ENCODE measurements at regions not wholly inside any gene's neighbourhood (a gene's known extent, or its start where the extent isn't known, plus 50 kb on each side); places are given as distances from the start of the nearest gene placed in this dataset.

DNA sequence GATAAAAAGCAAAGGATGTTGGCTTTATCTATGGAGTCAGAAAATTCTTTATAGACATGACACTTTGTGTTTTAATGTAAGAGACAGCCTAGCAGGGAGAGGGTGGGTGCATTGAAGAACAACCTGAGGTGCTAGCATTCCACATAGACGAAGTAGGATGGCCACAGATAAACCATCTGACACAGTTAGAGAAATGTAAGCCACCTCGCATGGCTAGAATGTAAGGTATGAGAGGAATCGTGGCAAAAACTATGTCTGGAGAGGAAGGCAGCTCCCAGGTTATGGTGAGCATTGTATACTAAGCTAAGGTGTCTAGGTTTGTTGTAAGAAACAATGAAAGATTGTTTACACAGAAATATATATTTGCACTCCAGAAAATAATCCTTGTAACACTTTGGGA is 194.0 kb upstream of the SLITRK3 start:
- Histone ChIP-seq H3K56ac (ENCODE audit: extremely low read depth, insufficient read depth, low read length) (no peak overlapping the region), H2BK15ac (ENCODE audit: low read depth, low read length) (no peak overlapping the region), H3K27ac (ENCODE audit: insufficient read depth, low read length) (no peak overlapping the region), H2BK20ac (ENCODE audit: low read depth, low read length) (no peak overlapping the region), H3K27me3 (ENCODE audit: control insufficient read depth, insufficient read depth, low read length) (no peaks in the 10 kb centered on the region), H2BK5ac (ENCODE audit: low read depth, low read length, poor library complexity, severe bottlenecking) (no peak overlapping the region), H2AK9ac (replicated peaks; ENCODE audit: low read depth, low read length, poor library complexity) (no peak overlapping the region), H3K9me1 (ENCODE audit: insufficient read depth, low read length) (no peaks in the 10 kb centered on the region), H4K91ac (ENCODE audit: insufficient read depth, low read depth, low read length) (no peak overlapping the region), H3K4me1 (ENCODE audit: control insufficient read depth, insufficient read depth, low read length) (no peaks in the 10 kb centered on the region), H3K18ac (ENCODE audit: low read depth, low read length) (no peak overlapping the region), H3K79me1 (ENCODE audit: low read depth in 1 of 2, low read length in 2 of 2) (no peaks in the 10 kb centered on the region), H4K5ac (ENCODE audit: low read depth, low read length) (no peak overlapping the region), H3K14ac (replicated peaks; ENCODE audit: low read depth, low read length) (no peak overlapping the region), H2AFZ (replicated peaks; ENCODE audit: low read length, poor library complexity) (no peak overlapping the region), H3K23ac (ENCODE audit: low read depth, low read length) (no peak overlapping the region), H3K4ac (ENCODE audit: low read depth, low read length) (no peak overlapping the region), H3K4me2 (ENCODE audit: low read depth, low read length) (no peak overlapping the region), H2BK120ac (ENCODE audit: low read depth, low read length) (no peak overlapping the region), H3K36me3 (ENCODE audit: control insufficient read depth, insufficient read depth, low read length) (no peaks in the 10 kb centered on the region), H3K9ac (ENCODE audit: low read depth, low read length) (no peak overlapping the region), H3K9me3 (ENCODE audit: control insufficient read depth, insufficient read depth, low read length) (peaks cover 2% of the 10 kb centered on the region), H3K4me3 (ENCODE audit: insufficient read depth, low read depth, low read length) (no peak overlapping the region), H2AK5ac (ENCODE audit: low read depth, low read length) (no peak overlapping the region), H4K20me1 (ENCODE audit: insufficient read depth, low read length) (no peaks in the 10 kb centered on the region), H4K8ac (ENCODE audit: low read depth in 2 of 2, low read length in 2 of 2) (no peak overlapping the region)
- intact Hi-C loops (cut with micrococcal nuclease): no loop called here
- WGBS, 2 experiments (ENCODE audit: extremely low coverage in 2 of 2, insufficient read length in 1 of 2): no CpG with 5 or more reads among the region's 3 CpGs
- no TSS peak for BruUV-seq (replicated peaks)
- DNase-seq (no peak), ATAC-seq (ENCODE audit: low read depth) (no peak)
- dilution Hi-C loops (cut with HindIII; ENCODE audit: low sequenced_read_pairs, unreplicated experiment): no loop called here
- ChIA-PET POLR2A (ENCODE audit: unreplicated experiment) (no interaction called here), CTCF (no interaction called here)
- in situ Hi-C loops (cut with MboI; ENCODE audit: low sequenced_read_pairs): no loop called here
- TF ChIP-seq ELK1 (IDR thresholded peaks at IDR 0.05; ENCODE audit: borderline replicate concordance, low read depth, low read length) (no peak), CHD1 (IDR thresholded peaks at IDR 0.05; ENCODE audit: low read depth, low read length) (no peak), CEBPB (IDR thresholded peaks at IDR 0.05; ENCODE audit: low read depth, low read length) (no peak), BHLHE40 (IDR thresholded peaks at IDR 0.05; ENCODE audit: low read depth, low read length) (no peak), SMC3 (IDR thresholded peaks at IDR 0.05; ENCODE audit: low read depth, low read length) (no peak), MAFK (IDR thresholded peaks at IDR 0.05; ENCODE audit: low read depth, low read length) (no peak), POLR2A (IDR thresholded peaks at IDR 0.05; ENCODE audit: low read depth, low read length) (no peak), MXI1 (IDR thresholded peaks at IDR 0.05; ENCODE audit: borderline replicate concordance, low read depth, low read length) (no peak), FOS (IDR thresholded peaks at IDR 0.05; ENCODE audit: low read depth, low read length) (no peak)

Measured in IMR-90 (cell line).